ENCODE measurements at regions not wholly inside any gene's neighbourhood (a gene's known extent, or its start where the extent isn't known, plus 50 kb on each side); places are given as distances from the start of the nearest gene placed in this dataset.
"Not testable (repeated sequence)": the region's sequence is repeated elsewhere in the genome, so short reads cannot be mapped to it uniquely, and the experiment has no call there.

DNA sequence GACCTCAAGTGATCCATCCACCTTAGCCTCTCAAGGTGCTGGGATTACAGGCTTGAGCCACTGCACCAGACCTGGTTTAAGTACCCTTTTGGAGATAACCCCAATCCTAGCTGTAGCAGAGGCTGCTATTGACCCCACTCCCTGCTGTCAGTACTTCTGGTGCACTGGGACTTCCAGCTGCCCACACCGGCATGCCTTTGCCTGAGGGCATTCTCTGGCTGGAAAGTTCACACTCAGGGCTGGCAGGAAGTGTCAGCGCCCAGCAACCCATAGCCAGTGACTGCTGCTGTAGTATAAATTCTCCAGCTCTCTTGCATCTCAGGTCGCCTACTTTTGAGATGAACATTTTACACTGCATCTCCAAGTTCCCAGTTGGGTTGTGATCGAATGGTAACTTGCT, 75.3 kb downstream of the UTRN start:
- DNase-seq: no peak

DNA sequence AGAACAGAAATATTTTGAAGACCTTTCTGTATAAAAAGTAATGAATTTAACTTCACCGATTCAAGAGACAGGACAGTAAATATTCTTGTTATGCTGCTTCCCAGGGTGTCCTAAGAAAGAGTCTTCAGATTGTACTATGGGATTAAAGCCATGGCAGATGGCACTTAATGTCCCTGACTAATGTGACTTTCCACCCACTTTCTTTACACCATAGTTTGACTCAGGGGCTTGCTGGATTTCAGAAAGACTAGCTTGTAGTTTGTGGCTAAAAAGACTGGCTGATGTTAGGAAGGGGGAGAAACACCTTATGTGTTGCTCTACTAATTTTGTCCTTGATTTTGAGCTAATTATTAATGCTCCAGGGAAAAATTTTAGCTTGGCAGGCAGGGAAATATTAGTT, 75.9 kb downstream of the UTRN start:
- no peak for DNase-seq

DNA sequence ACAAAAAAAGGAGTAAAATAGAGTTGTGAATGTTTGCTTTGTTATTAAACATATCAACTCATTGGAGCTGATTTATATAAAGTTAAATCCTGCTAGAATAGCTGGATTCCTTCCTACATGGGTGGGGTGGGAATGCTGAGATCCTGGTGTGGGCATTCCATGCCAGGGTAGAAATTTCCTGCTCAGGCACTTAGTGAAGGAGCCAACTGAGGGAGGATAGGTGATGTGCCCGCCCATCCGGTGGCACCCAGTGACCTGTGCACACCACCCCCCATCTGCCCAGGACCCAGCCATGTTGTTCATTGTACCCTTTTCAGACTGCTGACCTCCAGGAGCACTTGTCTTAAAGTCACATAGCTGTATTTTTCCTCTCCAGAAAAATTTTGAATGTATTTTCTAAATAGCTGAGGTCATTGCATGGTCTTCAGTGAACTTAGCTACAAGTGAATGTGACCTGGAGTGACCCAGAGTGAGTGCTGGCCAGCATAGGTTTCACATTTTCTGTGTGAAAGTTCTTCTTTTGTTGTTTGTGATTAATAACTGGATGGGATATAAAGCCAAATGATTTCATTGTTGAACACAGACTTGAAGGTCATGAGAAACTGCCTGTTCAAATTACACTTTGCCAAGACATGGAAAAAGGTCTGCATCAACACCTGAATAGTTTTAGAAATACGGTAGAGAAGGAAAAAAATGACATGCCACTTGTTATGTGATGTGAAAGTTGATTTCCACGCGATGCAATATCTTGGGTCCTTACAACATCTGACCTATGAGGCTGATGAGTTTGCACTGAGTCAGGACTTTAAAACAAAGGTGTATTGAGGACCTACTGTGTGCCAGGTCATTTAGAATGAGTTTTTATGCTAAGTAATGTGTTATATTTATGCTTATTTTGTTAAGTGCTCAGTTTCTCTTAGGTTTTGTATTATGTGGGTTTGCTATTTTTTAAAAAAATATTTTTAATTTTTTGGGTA, 77.2 kb downstream of the UTRN start:
- no peak for DNase-seq

DNA sequence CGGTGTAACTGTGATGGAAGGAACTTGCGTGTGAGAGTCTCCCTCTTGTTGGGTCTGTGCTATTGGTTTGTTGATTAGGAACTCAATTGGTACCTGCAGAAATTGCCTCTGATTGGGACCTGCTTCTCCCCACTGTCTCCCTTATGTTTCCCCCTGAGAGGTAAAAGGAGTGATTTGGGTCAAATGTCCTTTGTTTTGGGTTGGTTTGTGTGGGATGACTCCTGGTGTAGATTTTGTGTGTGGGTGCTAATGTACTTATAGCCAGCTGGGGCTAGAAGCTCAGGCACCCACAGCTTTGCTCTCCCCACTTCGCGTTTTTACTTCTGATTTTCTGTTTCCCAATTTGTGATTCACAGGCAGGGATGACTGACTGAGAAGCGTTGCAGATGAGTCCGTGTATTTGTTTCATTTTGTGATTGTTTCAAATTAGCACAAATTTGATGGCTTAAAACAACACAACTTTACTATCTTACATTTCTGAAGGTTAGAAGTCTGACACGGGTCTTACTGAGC, 79.1 kb downstream of the UTRN start:
- DNase-seq: no peak

DNA sequence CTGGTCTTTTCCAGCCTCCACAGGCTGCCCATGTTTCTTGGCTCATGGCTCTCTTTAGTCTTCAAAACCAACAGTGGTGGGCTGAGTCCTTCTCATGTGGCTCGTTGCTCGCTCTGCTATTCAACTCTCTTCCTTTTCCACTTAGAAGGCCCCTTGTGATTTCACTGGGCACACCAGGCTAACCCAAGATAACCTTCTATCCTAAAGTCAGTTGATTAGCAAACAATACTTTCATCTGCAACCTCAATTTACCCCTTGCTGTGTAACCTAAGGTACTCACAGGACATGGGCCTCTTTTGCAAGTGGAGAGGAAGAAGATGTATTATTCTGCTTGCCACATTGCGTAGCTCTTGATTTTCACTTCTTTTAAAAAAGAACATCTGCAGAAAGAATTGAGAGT, 79.6 kb downstream of the UTRN start:
- no peak for DNase-seq

DNA sequence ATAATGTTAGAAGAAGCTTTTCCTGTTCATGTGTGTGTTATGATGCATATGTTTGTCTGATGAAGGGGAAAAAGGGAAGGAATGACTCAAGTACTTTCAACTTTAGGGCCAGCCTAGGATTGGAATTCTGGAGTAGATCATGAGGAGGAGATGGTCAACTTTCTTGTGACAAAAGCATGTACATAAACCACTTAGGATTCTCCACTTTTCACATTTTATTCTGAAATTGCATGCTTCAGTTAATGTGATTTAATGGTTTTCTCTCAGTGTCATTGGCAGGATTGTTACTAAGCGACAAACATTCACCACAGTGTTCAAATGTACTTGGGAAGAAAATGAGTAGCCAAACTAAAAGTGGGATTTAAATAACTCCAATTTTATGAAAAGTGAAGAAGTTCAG, 80.1 kb downstream of the UTRN start:
- DNase-seq: no peak

DNA sequence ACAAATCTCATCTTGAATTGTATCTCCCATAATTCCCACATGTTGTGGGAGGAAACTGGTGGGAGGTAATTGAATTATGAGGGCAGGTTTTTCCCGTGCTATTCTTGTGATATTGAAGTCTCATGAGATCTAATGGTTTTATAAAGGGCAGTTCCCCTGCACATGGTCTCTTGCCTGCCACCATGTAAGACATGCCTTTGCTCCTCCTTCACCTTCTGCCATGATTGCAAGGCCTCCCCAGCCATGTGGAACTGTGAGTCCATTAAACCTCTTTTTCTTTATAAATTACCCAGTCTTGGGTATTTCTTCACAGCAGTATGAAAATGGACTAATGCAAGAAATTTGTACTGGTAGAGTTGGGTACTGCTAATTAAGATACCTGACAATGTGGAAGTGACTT, 84.6 kb downstream of the UTRN start:
- not testable (repeated sequence) for DNase-seq

DNA sequence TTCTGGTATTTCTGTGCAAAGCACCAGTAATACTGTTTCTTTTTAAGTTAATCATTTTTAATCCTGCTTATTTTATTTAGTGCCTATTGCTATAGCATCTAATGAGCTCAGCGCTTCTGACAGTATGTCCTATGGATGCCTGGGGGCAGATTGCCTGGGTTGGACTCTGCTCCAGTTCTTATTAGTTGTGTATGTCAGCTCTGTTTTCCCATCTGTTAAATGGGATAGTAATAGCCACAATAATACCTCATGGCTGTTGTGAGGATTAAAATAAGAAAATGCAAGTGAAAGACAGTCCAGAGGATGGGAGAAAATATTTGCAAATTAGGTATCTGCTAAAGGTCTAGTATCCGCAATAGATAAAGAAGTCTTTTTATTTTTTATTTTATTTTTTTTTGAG, 87.0 kb downstream of the UTRN start:
- DNase-seq: no peak

DNA sequence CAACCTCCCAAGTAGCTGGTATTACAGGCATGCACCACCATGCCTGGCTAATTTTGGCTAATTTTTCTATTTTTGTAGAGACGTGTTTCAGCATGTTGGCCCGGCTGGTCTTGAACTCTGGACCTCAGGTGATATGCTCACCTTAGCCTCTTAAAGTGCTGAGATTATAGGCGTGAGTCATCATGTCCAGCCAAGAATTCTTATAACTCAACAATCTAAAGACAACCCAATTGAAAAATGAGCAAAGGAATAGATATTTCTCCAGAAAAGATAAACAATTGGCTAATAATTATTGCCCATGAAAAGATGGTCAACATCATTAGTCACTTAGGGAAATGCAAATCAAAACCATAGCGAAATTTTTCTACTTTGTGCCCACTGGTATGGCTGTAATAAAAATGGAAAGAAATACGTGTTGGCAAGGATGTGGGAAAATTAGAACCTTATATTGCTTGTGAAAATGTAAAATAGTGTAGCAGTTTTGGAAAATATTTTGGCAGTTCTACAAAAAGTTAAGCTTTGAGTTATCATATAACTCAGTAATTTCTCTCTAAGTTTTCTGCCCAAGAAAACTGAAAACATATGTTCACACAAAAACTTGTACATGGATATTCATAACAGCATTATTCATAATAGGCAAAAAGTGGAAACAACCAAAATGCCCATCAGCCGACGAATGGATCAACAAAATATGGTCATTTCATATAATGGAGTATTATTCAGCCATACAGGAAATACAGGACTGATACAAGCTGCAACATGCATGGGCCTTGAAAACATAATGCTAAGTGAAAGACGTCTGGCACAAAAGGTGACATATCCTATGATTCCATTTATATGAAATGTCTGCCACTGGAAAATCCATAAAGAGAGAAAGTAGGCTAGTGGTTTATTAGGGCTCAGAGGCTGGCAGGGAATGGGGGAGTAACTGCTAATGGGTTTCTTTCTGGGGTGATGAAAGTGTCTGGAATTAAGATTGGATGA, 87.8 kb downstream of the UTRN start:
- DNase-seq: no peak

DNA sequence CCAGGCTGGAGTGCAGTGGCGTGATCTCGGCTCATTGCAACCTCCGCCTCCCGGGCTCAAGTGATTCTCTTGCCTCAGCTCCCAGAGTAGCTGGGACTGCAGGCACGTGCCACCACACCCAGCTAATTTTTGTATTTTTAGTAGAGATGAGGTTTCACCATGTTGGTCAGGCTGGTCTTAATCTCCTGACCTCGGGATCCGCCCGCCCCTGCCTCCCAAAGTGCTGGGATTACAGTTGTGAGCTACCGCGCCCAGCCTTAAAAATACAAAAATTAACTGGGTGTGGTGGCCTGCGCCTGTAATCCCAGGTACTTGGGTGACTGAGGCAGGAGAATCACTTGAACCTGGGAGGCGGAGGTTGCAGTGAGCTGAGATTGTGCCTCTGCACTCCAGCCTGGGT, 89.4 kb downstream of the UTRN start:
- not testable (repeated sequence) for DNase-seq

DNA sequence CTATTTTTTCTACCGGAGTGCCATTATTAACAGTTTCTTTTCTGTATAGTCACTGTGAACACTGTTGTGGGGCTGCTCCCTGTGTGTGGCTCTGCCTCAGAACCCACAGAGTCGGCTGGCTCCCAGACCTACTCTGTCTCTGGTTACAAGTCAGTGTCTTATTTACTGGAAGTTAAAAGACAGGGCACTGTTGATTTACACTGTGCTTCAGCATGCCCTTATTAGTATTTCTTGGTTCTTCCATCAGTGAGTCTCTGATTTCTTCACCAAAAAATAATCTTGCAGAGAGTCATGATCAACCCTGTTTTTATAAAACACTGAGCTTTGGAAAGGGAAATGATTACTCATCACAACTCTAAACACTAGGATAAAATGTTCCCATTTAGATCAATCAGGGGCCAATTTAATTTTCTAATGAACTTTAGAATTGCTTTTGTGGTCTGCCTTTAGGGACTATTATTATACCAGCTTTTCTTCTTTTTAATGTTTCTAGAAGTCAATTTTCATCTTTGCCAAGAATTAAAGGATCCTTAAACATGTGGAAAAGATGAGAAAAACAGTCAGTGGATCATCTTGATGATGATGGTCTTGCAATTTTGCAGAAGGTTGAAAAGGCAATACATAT, 92.6 kb downstream of the UTRN start:
- DNase-seq: no peak

DNA sequence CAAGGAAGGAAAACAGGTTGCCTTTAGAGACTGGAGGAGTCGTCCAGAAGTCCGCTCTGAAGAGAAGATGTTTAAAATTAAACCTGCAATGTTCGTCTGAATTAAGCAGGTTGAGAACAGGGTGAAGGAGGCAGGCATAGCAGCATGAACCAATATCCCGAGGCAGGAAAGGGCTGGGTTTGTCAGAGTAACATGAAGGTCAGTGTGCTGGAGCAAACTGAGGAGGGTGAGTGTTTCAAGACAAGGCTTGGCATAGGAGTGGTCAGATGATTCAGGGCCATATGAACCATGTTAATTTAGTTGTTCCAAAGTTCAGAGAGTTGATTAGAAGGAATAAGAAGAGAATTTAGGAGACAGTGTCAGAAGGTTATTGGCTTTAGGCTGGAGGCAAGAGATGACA, 93.3 kb downstream of the UTRN start:
- DNase-seq: no peak

DNA sequence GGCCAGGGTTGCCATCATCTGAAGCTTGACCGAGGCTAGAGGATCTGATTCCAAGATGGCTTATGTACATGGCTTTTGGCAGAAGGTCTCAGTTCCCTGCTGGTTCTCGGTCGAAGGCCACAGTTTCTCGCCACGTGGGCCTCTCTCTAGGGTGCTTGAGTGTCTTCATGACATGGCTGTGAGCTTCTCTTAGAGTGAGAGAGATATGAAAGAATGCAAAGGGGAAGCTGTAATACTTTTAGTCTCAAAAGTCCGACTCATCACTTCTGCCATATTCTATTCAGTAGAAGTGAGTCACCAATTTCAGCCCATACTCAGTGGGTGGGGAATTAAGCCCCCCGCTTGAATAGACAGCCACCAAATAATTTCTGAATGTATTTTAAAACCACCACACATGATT, 94.2 kb downstream of the UTRN start:
- no peak for DNase-seq

DNA sequence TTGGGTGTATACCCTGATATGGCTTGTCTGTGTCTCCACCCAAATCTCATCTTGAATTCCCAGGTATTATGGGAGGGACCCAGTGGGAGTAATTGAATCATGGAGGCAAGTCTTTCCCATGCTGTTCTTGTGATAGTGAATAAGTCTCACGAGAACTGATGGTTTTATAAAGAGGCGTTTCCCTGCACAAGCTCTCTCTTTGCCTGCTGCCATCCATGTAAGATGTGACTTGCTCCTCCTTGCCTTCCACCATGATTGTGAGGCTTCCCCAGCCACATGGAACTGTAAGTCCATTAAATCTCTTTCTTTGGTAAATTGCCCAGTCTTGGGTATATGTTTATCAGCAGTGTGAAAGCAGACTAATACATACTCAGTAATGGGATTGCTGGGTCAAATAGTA, 96.4 kb downstream of the UTRN start:
- DNase-seq: not testable (repeated sequence)

DNA sequence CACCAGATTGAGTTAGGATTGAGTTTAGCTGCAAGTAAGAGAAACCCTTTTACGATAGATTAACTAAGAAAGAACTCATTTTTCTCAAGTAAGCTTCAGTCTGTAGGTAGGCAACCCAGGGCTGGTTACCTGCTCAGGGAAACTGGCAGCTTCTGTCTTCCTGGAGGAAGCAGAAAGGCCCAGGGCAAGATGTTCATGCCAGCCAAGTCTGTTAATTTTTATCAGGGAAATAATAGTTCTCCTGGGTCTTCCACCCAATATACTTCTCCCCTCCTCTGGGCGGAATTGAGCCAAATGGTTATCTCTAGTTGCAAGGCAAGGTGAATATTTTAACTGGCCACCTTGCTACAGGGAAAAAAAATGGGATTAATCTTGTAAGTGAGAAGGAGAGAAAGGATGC, 98.2 kb downstream of the UTRN start:
- no peak for DNase-seq

DNA sequence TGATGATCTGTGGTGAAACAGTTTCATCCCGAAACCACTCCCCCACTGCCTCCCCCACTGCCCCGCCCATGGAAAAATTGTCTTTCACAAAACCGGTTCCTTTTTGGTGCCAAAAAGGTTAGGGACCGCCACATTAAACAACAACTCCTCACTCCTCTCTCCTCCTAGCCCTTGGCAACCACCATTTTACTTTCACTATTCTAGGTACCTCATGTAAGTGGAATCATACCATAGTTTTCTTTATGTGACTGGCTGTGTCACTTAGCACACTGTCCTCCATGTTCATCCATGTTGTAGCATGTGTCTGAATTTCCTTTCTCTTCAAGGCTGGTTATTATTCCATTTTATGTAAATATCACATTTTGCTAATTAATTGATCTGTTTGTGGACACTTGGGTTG, 99.3 kb downstream of the UTRN start:
- no peak for DNase-seq

DNA sequence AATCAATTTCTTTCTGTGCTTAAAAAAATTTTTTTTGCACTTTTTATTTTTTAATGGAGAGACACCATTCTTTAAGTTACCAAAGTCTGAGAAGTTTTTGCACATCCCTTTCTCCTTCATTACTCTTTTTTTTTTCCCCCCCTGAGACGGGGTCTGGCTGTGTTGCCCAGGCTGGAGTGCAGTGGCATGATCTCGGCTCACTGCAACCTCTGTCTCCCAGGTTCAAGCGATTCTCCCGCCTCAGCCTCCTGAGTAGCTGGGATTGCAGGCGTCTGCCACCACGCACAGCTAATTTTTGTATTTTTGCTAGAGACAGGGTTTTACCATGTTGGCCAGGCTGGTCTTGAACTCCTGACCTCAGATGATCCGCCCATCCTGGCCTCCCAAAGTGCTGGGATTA, 104.3 kb downstream of the UTRN start:
- DNase-seq: not testable (repeated sequence)

DNA sequence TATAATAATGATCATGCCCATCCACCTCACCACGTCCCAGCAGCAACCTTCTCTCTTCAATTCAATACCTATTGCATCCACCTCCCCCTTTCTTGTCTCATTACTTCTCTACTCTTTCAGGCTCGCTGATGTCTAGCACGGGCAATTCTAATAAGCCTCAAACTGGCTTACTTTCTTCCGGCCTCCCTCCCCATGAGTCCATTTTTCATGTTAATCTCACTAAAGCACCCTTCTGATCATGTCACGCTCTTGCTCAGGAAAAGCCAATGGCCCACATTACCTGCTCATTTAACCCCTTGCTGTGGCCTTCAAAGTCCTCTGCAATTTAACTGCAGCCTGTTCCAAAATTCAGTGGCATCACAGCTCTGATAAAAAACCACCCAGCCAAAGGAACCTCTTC, 105.1 kb downstream of the UTRN start:
- DNase-seq: no peak

DNA sequence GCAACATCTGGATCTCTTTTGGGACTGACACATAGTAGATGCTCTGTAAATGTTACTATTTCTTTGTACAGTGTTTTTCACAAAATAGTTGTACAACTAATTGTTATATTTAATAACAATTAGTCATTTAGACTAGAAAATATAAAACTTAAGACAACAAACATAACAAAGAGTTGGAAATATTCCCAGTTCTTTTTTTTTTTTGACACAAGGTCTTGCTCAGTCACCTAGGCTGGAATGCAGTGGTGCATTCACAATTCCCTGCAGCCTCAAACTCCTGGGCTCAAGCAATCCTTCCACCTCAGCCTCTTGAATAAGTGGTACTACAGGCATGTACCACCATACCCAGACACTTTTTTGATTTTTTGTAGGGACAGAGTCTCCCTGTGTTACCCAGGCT, 105.8 kb downstream of the UTRN start:
- DNase-seq: no peak

DNA sequence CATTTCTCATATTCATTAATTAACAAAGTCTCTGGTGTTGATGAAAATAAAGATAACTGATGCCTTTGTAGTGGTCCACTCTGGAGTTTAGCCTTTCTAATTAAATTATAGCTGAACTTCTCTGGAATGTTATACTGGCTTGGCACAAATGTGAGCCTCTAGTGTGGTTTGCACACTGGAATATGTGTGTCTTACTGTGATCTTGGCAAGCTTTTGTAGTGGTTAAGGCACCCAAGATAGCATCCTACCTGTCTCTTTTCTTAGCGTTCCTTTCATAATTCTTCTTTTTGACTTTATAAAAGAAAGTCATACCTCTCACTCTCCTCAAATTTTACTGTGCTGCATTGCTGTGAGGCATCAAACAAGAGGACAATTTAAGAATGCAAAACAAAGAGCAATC, 107.4 kb downstream of the UTRN start:
- no peak for DNase-seq

DNA sequence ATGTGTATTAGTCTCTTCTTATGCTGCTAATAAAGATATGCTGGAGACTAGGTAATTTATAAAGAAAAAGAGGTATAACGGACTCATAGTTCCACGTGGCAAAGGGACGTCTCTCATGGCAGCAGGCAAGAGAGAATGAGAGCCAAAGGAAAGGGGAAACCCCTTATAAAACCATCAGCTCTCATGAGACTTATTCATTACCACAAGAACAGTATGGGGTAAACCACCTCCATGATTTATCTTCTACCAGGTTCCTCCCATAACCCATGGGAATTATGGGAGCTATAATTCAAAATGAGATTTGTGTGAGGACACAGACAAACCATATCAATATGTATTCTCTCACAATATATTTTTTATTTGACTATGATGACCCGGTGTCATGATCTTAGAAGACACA, 109.1 kb downstream of the UTRN start:
- DNase-seq: no peak

DNA sequence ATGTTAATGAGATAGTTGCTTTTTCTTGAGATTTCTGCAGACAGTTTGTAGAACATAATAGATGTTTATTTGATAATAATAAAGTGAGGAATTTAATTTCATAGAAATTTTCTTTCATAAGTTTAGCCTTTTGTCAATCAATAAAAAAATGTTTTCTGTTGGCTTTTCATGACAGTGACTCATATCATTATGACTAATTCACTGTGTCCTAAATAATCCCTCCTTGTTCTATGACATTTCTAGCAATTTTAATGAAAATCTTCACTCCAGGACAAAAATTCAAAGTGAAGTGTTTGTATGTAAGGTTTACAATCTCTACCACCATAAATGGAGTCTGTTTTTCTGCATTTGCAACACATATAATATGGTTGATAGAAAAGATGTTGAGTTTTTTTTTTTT, 109.9 kb downstream of the UTRN start:
- DNase-seq: no peak

DNA sequence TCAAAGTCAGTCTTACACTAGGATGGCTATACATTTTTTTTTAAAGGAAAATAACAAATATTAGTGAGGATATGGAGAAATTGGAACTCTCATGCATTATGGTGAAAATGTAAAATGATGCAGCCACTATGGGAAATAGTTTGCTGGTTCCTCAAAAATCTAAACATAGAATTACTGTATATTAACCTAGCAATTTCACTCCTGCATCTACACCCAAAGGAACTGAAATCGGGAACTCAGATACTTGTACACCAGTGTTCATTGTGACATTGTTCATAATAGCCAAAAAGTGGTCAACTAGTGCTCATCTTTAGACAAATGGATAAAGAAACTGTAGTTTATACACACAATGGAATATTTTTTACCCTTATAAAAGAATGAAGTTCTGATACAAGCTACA, 110.7 kb downstream of the UTRN start:
- no peak for DNase-seq
